HEK293T (cell line): ENCODE measurements at regions not wholly inside any gene's neighbourhood (a gene's known extent, or its start where the extent isn't known, plus 50 kb on each side); places are given as distances from the start of the nearest gene placed in this dataset.
"Not testable (repeated sequence)": the region's sequence is repeated elsewhere in the genome, so short reads cannot be mapped to it uniquely, and the experiment has no call there.

Experiments
- BHLHE40 ChIP-seq: fragments of 450-650 bp; IDR thresholded peaks from 2 replicates; pipeline ENCODE4 v1.6.1; 2016; ENCODE audit warnings: mild to moderate bottlenecking, moderate library complexity, borderline replicate concordance
- FOXM1 ChIP-seq: fragments of 450-650 bp; IDR thresholded peaks from 2 replicates; pipeline ENCODE4 v1.6.1; 2017; ENCODE audit warnings: mild to moderate bottlenecking, borderline replicate concordance
- NFRKB ChIP-seq: fragments of 450-650 bp; IDR thresholded peaks from 2 replicates; pipeline ENCODE4 v1.6.1; 2016; ENCODE audit warnings: mild to moderate bottlenecking, moderate library complexity
- ZNF384 ChIP-seq: fragments of 450-650 bp; IDR thresholded peaks from 2 replicates; pipeline ENCODE4 v1.6.1; 2016

- TF ChIP-seq NFRKB, ZNF384, BHLHE40, FOXM1: not testable (repeated sequence)
These were observed 236.8 kb downstream of the VAPA start for GRCh38 chr18:10150576-10150975.
